Stimulated activated naive CD8-positive, alpha-beta T cell treated with anti-CD3 and anti-CD28 coated beads, Interleukin-15, Interleukin-2, amounts not matched to agents 100 ng/mL and 50 ng/mL, for 24 hours (primary cell): ENCODE measurements at regions not wholly inside any gene's neighbourhood (a gene's known extent, or its start where the extent isn't known, plus 50 kb on each side); places are given as distances from the start of the nearest gene placed in this dataset.

Experiments
- H3K27ac Mint-ChIP-seq: one replicate; pipeline ENCODE4 v1.8.0; 2021; ENCODE audit warnings: mild to moderate bottlenecking, mixed read lengths
- H3K27me3 Mint-ChIP-seq: one replicate; pipeline ENCODE4 v1.8.0; 2021; ENCODE audit warnings: mixed read lengths
- H3K36me3 Mint-ChIP-seq: one replicate; pipeline ENCODE4 v1.8.0; 2021; ENCODE audit warnings: low read depth, mixed read lengths
- H3K4me1 Mint-ChIP-seq: one replicate; pipeline ENCODE4 v1.8.0; 2021; ENCODE audit warnings: low read depth, mixed read lengths
- H3K4me3 Mint-ChIP-seq: one replicate; pipeline ENCODE4 v1.8.0; 2021; ENCODE audit warnings: mild to moderate bottlenecking, mixed read lengths
- H3K9me3 Mint-ChIP-seq: one replicate; pipeline ENCODE4 v1.8.0; 2021; ENCODE audit warnings: mixed read lengths

- Mint-ChIP-seq H3K27me3 (peaks cover 16% of the 10 kb centered on the region), H3K4me1 (no peaks in the 10 kb centered on the region), H3K9me3 (no peaks in the 10 kb centered on the region), H3K36me3 (no peaks in the 10 kb centered on the region), H3K4me3 (no peak overlapping the region), H3K27ac (no peak overlapping the region)
Measured at GRCh38 chr1:36675106-36675505, 192.4 kb upstream of the CSF3R start.

DNA sequence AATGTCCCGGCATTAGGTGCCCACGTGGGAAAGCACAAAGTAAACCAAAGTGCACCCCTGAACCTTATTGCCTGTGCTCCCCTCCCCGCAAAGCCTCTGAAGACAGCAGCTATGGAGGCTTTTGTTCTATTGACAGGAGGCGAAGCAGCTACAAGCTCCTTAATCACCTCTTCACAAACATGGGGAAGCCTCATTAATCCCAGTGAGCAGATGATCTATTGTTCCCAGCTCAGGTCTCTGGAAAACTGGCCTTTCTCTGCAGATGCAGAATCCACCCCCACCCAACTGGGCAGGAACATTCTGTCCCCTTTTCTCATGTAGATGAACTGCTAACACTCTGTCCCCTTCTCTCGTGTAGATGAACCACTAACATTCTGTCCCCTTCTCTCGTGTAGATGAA lies 190.5 kb upstream of the CSF3R start:
- H3K27ac Mint-ChIP-seq: no peak overlapping the region
- H3K4me3 Mint-ChIP-seq: no peak overlapping the region
- H3K4me1 Mint-ChIP-seq: no peaks in the 10 kb centered on the region
- H3K27me3 Mint-ChIP-seq: peaks cover 19% of the 10 kb centered on the region
- no peaks in the 10 kb centered on the region for H3K9me3 Mint-ChIP-seq
- H3K36me3 Mint-ChIP-seq: no peaks in the 10 kb centered on the region

- Mint-ChIP-seq H3K9me3 (no peaks in the 10 kb centered on the region), H3K36me3 (no peaks in the 10 kb centered on the region), H3K27me3 (peaks cover 9% of the 10 kb centered on the region), H3K27ac (no peak overlapping the region), H3K4me3 (no peak overlapping the region), H3K4me1 (no peaks in the 10 kb centered on the region)
Measured at GRCh38 chr1:36669262-36669661, 186.5 kb upstream of the CSF3R start.

- Mint-ChIP-seq H3K4me1 (no peaks in the 10 kb centered on the region), H3K27me3 (peaks cover 9% of the 10 kb centered on the region), H3K36me3 (no peaks in the 10 kb centered on the region), H3K4me3 (no peak overlapping the region), H3K27ac (no peak overlapping the region), H3K9me3 (no peaks in the 10 kb centered on the region)
Measured at GRCh38 chr1:36667836-36668235, 185.1 kb upstream of the CSF3R start.

GRCh38 chr1:36667256-36667655 lies 184.5 kb upstream of the CSF3R start:
- Mint-ChIP-seq H3K27me3 (peaks cover 12% of the 10 kb centered on the region), H3K4me1 (no peaks in the 10 kb centered on the region), H3K36me3 (no peaks in the 10 kb centered on the region), H3K4me3 (no peak overlapping the region), H3K27ac (no peak overlapping the region), H3K9me3 (no peaks in the 10 kb centered on the region)

DNA sequence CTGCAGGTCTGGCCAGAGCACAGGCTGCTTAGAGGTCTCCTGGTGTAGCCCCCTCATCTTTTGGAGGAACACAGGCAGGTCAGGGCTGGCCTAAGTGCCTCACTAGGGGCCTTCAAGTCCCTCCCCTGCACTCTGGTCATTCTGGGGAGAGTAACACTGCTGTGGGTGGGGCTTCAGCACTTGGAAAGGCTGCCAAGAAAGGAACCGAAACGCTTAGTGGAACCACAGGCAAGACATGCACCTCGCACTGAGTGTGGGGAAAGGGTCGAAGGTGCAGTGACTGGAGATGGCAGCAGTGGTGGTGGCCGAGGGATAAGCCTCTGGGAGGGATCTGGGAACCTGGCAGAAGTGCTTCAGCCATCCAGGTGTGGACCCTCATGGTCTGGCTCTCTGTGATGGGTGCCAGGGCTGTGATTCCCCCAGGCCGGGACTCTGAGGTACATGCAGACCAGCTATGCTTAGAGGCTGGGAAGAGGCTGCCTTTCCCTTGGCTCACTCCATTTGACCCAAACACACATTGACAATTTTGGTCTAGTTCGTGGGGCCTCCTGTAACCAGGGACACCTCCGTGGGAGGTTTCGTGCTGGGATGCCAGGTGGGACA lies 182.9 kb upstream of the CSF3R start:
- no peak overlapping the region for H3K4me3 Mint-ChIP-seq
- peaks cover 11% of the 10 kb centered on the region for H3K27me3 Mint-ChIP-seq
- H3K4me1 Mint-ChIP-seq: no peaks in the 10 kb centered on the region

GRCh38 chr1:36664571-36665287 lies 182.0 kb upstream of the CSF3R start:
- H3K4me3 Mint-ChIP-seq: no peak overlapping the region
- H3K27ac Mint-ChIP-seq: no peak overlapping the region
- no peaks in the 10 kb centered on the region for H3K36me3 Mint-ChIP-seq
- H3K27me3 Mint-ChIP-seq: peaks cover 4% of the 10 kb centered on the region
- no peaks in the 10 kb centered on the region for H3K4me1 Mint-ChIP-seq
- no peaks in the 10 kb centered on the region for H3K9me3 Mint-ChIP-seq

More for the DNA sequence above, 182.9 kb upstream of the CSF3R start:
- Mint-ChIP-seq H3K9me3 (no peaks in the 10 kb centered on the region), H3K27ac (no peak overlapping the region), H3K36me3 (no peaks in the 10 kb centered on the region)

GRCh38 chr1:36663772-36664430 lies 181.2 kb upstream of the CSF3R start:
- Mint-ChIP-seq H3K4me3 (no peak overlapping the region), H3K4me1 (no peaks in the 10 kb centered on the region), H3K36me3 (no peaks in the 10 kb centered on the region), H3K27ac (no peak overlapping the region), H3K9me3 (no peaks in the 10 kb centered on the region), H3K27me3 (peaks cover 12% of the 10 kb centered on the region)

DNA sequence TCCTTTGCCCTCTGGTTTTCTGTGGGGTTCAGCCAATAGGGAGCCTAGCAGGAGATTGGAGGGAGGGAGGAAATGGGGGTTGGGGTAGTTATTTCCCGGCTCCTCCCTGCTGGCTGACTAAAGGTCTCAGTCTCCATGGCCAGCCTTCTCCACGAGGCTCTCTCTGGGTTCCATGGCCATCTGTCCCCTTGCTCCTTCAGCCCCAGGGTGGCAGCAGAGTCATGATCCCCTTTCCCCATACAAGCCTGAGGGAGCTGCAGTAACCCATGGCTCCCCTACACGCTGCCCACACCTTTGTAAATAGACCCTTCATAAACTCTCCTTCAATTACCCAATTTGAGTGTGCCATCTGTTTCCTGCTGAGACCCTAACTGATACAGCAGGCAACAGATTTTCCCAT lies 176.1 kb upstream of the CSF3R start:
- Mint-ChIP-seq H3K27me3 (peaks cover 29% of the 10 kb centered on the region), H3K36me3 (no peaks in the 10 kb centered on the region), H3K27ac (no peak overlapping the region), H3K4me1 (no peaks in the 10 kb centered on the region), H3K4me3 (no peak overlapping the region), H3K9me3 (no peaks in the 10 kb centered on the region)

- Mint-ChIP-seq H3K36me3 (no peaks in the 10 kb centered on the region), H3K27ac (no peak overlapping the region), H3K4me1 (no peaks in the 10 kb centered on the region), H3K4me3 (no peak overlapping the region), H3K9me3 (no peaks in the 10 kb centered on the region), H3K27me3 (peaks cover 33% of the 10 kb centered on the region)
Measured at GRCh38 chr1:36657826-36658225, 175.1 kb upstream of the CSF3R start.

DNA sequence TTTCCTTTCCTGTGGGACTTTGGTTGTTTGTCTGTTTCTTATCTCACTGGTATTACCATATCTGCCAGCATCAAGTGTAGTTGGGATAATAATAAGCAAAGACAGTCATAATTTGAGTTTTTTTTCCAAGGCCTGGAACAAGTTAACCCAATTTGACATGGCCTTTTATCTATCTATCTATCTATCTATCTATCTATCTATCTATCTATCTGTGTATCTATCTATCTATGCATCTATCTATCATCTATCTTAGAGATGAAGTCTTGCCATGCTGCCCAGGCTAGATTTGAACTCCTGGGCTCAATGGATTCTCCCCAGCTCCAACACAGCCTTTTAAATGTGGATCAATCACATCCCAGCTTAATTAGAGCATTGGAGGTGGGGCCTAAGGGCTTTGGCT lies 174.1 kb upstream of the CSF3R start:
- no peak overlapping the region for H3K4me3 Mint-ChIP-seq
- no peaks in the 10 kb centered on the region for H3K4me1 Mint-ChIP-seq
- no peaks in the 10 kb centered on the region for H3K36me3 Mint-ChIP-seq
- peaks cover 34% of the 10 kb centered on the region for H3K27me3 Mint-ChIP-seq
- no peak overlapping the region for H3K27ac Mint-ChIP-seq
- H3K9me3 Mint-ChIP-seq: no peaks in the 10 kb centered on the region

DNA sequence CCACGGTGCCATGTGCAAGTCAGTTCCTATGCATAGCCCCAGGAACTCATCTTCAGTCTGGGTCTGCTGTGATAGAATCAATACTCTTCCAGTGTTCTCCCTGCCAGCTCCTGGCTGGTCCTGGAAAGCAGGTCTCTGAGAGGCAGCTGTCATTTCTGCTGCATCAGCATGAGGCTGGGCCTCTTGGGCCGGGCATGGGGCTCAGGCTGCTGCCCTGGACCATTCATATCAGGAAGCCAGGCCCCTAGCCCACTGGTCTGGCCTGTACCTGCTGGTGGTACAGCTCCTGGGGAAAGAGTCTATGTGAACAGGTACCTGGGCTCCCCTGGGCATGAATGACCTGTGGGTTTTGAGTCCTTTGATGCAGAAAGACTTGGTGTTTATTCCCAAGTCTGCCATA lies 173.6 kb upstream of the CSF3R start:
- Mint-ChIP-seq H3K9me3 (no peaks in the 10 kb centered on the region), H3K27me3 (peaks cover 34% of the 10 kb centered on the region), H3K4me3 (no peak overlapping the region), H3K27ac (no peak overlapping the region), H3K4me1 (no peaks in the 10 kb centered on the region), H3K36me3 (no peaks in the 10 kb centered on the region)

DNA sequence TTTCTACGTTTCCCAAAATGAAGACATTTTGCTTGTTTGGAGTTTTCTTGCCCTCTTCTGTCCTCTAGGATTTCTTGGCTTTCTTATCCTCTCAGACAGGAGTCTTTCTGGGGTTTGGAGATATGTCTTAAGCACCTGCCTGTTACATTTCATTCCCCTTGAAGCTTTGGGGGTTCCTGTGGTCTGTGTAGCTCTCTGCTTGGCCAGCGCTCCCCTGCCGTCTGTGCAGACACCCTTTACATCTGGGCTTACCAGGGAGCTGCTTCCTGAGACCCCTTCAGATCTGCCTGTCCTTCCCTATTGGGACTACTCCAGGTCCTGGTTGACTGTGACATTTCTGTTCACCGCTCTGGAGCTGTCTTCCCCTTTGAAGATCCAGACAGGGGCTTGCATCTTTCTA lies 171.9 kb upstream of the CSF3R start:
- Mint-ChIP-seq H3K9me3 (no peaks in the 10 kb centered on the region), H3K4me3 (no peak overlapping the region), H3K27ac (no peak overlapping the region), H3K4me1 (no peaks in the 10 kb centered on the region), H3K27me3 (peaks cover 45% of the 10 kb centered on the region), H3K36me3 (no peaks in the 10 kb centered on the region)

GRCh38 chr1:36653850-36654249 lies 171.1 kb upstream of the CSF3R start:
- no peak overlapping the region for H3K4me3 Mint-ChIP-seq
- no peaks in the 10 kb centered on the region for H3K4me1 Mint-ChIP-seq
- no peaks in the 10 kb centered on the region for H3K9me3 Mint-ChIP-seq
- H3K27me3 Mint-ChIP-seq: peaks cover 38% of the 10 kb centered on the region
- no peak overlapping the region for H3K27ac Mint-ChIP-seq
- H3K36me3 Mint-ChIP-seq: no peaks in the 10 kb centered on the region

DNA sequence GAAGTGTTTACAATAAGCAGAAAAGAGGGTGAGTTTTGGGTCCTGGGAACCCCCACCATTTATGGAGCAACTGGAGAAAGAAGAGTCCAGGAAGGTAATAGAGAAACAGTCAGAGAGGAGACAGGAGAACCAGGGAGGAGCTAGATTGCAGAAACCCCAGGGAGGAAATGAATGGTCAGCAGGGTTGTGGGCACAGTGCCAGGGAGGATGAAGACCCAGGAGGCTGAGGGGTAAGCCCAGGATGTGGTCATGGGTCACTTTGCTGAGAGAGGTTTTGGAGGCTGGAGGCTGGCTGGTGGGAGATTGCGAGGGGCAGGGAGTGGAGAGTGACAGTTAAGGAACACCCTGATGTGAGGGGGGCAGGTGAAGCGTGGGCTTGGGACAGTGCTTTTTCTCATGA lies 169.9 kb upstream of the CSF3R start:
- H3K4me3 Mint-ChIP-seq: no peak overlapping the region
- no peaks in the 10 kb centered on the region for H3K4me1 Mint-ChIP-seq
- H3K27ac Mint-ChIP-seq: no peak overlapping the region
- no peaks in the 10 kb centered on the region for H3K9me3 Mint-ChIP-seq
- peaks cover 38% of the 10 kb centered on the region for H3K27me3 Mint-ChIP-seq
- no peaks in the 10 kb centered on the region for H3K36me3 Mint-ChIP-seq
